GM12891 (cell line): ENCODE measurements at regions not wholly inside any gene's neighbourhood (a gene's known extent, or its start where the extent isn't known, plus 50 kb on each side); places are given as distances from the start of the nearest gene placed in this dataset.

Experiments
- PAX5 ChIP-seq: IDR thresholded peaks from 2 replicates; pipeline ENCODE4 v1.6.1; 2011; ENCODE audit warnings: low read length, moderate library complexity, mild to moderate bottlenecking; ENCODE audit not compliant: insufficient read depth, severe bottlenecking
- POLR2A ChIP-seq: IDR thresholded peaks from 2 replicates; pipeline ENCODE4 v1.6.1; 2011; ENCODE audit warnings: low read depth, low read length, control low read depth
- POLR2AphosphoS5 ChIP-seq: IDR thresholded peaks from 2 replicates; pipeline ENCODE4 v1.6.1; 2011; ENCODE audit warnings: low read depth, low read length, control low read depth
- SPI1 ChIP-seq: IDR thresholded peaks from 2 replicates; pipeline ENCODE4 v1.6.1; 2011; ENCODE audit warnings: low read depth, low read length, control low read depth

DNA sequence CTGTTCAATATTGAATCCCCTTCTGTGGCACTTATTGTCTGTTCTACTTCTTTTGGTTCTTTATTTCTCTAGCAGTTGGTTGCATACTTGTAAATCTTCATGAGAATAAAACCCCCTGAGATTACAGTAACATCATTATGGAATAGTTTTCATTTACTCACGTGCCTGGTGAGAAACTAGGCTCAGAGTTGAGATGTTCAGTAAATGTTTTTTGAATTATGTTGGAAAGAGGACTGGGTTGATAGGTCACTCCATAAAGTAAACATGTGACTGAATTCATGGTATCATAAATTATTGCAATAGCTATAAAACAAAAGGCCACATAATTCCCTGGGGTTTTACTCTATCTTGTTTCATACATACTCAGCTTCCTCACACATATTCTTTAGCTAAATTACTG, 174.2 kb upstream of the C9orf72 start:
- no peak for TF ChIP-seq POLR2A
- TF ChIP-seq SPI1, result no peak
- no peak for TF ChIP-seq POLR2AphosphoS5
- TF ChIP-seq PAX5, result no peak
